Astrocyte of the spinal cord (primary cell): ENCODE measurements at regions not wholly inside any gene's neighbourhood (a gene's known extent, or its start where the extent isn't known, plus 50 kb on each side); places are given as distances from the start of the nearest gene placed in this dataset.
"Not testable (repeated sequence)": the region's sequence is repeated elsewhere in the genome, so short reads cannot be mapped to it uniquely, and the experiment has no call there.

ENCODE experiments used
- DNase-seq: peaks from one replicate; pipeline ENCODE4 v3.0.0; 2011; ENCODE audit warnings: low read depth, low spot score
- H3K4me3 ChIP-seq: 2 replicates; pipeline ENCODE4 v1.5.1; 2011; ENCODE audit warnings: low read depth, mild to moderate bottlenecking, low read length, moderate library complexity
- CTCF ChIP-seq: IDR thresholded peaks from 2 replicates; pipeline ENCODE4 v1.5.1; 2012; ENCODE audit warnings: low read depth, mild to moderate bottlenecking, low read length, inconsistent platforms
- in situ Hi-C: cut with HindIII; loops from 2 replicates; pipeline ENCODE4 v1.10.0; 2017; ENCODE audit warnings: low sequenced_read_pairs

- in situ Hi-C loops = no loop called here
- DNase-seq = no peak
- no peak overlapping the region for H3K4me3 ChIP-seq
- TF ChIP-seq CTCF = no peak
Measured at GRCh38 chr19:21610341-21610740, 104.9 kb downstream of the ZNF429 start.

DNA sequence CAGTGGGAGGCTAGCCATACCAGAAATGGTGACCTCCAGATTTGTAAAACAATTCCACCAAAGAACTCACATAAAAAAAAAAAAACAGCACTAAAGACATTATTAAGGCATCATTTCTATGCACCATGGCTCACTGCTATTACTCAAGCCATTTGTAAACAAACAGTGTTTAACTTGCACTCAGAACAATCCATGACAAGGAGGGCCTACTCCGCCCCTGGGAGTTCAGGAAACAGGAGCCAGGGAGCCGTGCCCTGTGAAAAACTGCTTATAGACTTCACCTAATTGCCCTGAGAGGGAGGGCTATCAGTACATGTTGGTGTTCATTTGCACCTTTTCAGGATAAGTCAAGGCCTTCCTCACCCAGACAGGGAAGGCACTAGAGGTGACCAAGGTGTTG, 103.2 kb downstream of the ZNF429 start:
- TF ChIP-seq CTCF = no peak
- no peak for DNase-seq
- no peak overlapping the region for H3K4me3 ChIP-seq
- in situ Hi-C loops = no loop called here

GRCh38 chr19:21607449-21607848, 102.0 kb downstream of the ZNF429 start:
- no peak overlapping the region for H3K4me3 ChIP-seq
- in situ Hi-C loops = no loop called here

DNA sequence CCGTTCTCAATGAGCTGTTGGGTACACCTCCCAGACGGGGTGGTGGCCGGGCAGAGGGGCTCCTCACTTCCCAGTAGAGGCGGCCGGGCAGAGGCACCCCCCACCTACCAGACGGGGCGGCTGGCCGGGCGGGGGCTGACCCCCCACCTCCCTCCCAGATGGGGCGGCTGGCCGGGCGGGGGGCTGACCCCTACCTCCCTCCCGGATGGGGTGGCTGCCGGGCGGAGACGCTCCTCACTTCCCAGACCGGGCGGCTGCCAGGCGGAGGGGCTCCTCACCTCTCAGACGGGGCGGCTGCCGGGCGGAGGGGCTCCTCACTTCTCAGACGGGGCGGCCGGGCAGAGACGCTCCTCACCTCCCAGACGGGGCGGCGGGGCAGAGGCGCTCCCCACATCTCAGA, 101.6 kb downstream of the ZNF429 start:
- H3K4me3 ChIP-seq, DNase-seq, in situ Hi-C loops: not testable (repeated sequence)

More at GRCh38 chr19:21607449-21607848, 102.0 kb downstream of the ZNF429 start:
- no peak for TF ChIP-seq CTCF
- DNase-seq = no peak

- in situ Hi-C loops, DNase-seq, H3K4me3 ChIP-seq: not testable (repeated sequence)
Measured at GRCh38 chr19:21606326-21606725, 100.9 kb downstream of the ZNF429 start.

- peak; percentile 3 for DNase-seq
- in situ Hi-C loops = no loop called here
- TF ChIP-seq CTCF = no peak
- H3K4me3 ChIP-seq = peak overlapping the region; percentile 35
Measured at GRCh38 chr19:21604951-21605476, 99.6 kb downstream of the ZNF429 start.
